Sigmoid colon (tissue), 6 donors: ENCODE measurements at regions not wholly inside any gene's neighbourhood (a gene's known extent, or its start where the extent isn't known, plus 50 kb on each side); places are given as distances from the start of the nearest gene placed in this dataset.

Source experiments
- DNase-seq: peaks from one replicate; pipeline ENCODE4 v3.0.0-alpha.2; 2019
- H3K27ac ChIP-seq, 4 donors: fragments of 200-600 bp; sonication (generic); one replicate each; pipeline ENCODE4 v1.5.1; 2016 to 2019; ENCODE audit warnings: mild to moderate bottlenecking in 1 of 4
- H3K27me3 ChIP-seq, 3 donors: fragments of 200-600 bp; sonication (generic); one replicate each; pipeline ENCODE4 v1.5.1; 2019; ENCODE audit warnings: mild to moderate bottlenecking in 1 of 3
- H3K36me3 ChIP-seq, 4 donors: fragments of 200-600 bp; sonication (generic); one replicate each; pipeline ENCODE4 v1.5.1; 2016 to 2019
- H3K4me1 ChIP-seq, 4 donors: fragments of 200-600 bp; sonication (generic); one replicate each; pipeline ENCODE4 v1.5.1; 2017 to 2019
- H3K4me3 ChIP-seq, 4 donors: fragments of 200-600 bp; sonication (generic); one replicate each; pipeline ENCODE4 v1.5.1; 2017 to 2019; ENCODE audit warnings: mild to moderate bottlenecking in 2 of 4, moderate library complexity in 1 of 4
- H3K9me3 ChIP-seq, 4 donors: fragments of 200-600 bp in 3 of 4; sonication (generic) in 3 of 4; one replicate each; pipeline versions ENCODE4 v1.5.1 to v1.6.1; 2013 to 2019
- EP300 ChIP-seq, 4 donors: sonication (generic); formaldehyde crosslinking; IDR thresholded peaks; one replicate each; pipeline ENCODE4 v1.6.1; 2017; ENCODE audit warnings: antibody characterized with exemption in 4 of 4
- POLR2A ChIP-seq, 2 donors: fragments of 450-650 bp; IDR thresholded peaks; one replicate each; pipeline ENCODE4 v1.6.1; 2016; ENCODE audit warnings: antibody characterized with exemption in 2 of 2, mild to moderate bottlenecking in 2 of 2, moderate library complexity in 2 of 2
- POLR2AphosphoS5 ChIP-seq, 4 donors: sonication (generic); formaldehyde crosslinking; IDR thresholded peaks; one replicate each; pipeline ENCODE4 v1.6.1; 2017; ENCODE audit warnings: antibody characterized with exemption in 4 of 4
- WGBS, 2 donors: extraction: QIAGEN DNeasy Blood & Tissue Kit; methylation state at CpG; one replicate each; pipeline ENCODE4 v1.1.7; 2013; 5-methylcytosine and 5-hydroxymethylcytosine counted together
- intact Hi-C: fragments of 100-400 bp; cut with DNase I; formaldehyde crosslinking; loops from one replicate; pipeline ENCODE4 v1.15.1; 2023
- TF ChIP-seq, protein P1 (sequence below), 4 experiments: fragments of 450-650 bp in 3 of 4; fragments of 200-600 bp in 1 of 4; IDR thresholded peaks; one replicate each; pipeline ENCODE4 v1.5.1; 2016 to 2019; ENCODE audit warnings: antibody characterized with exemption in 4 of 4, mild to moderate bottlenecking in 3 of 4, moderate library complexity in 2 of 4
- donor health status: healthy with polysubstance abuse.
- donor health status: healthy.

DNA sequence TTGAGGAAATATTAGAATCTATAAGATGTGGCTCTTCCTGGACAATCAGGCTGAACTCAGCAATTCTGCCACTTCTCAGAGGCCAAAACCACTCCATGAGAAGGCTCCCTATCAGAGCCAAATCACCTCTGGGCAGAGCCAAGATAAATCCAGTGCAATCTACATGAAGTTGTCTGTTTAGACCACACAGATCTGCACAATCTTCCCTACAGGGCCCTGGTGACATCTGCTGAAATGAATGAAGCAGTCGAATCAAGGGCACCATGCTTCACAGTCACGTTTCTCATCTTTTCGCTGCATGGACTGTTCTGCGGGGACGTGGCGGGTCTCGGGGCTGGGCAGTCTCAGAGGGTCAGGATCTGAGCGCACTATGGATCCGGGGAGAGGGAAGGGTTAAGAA, 60.1 kb upstream of the CD93 start:
- no peak overlapping the region for H3K4me3 ChIP-seq
- H3K36me3 ChIP-seq: no peaks in the 10 kb centered on the region
- intact Hi-C loops: no loop called here
- no peak overlapping the region for H3K27ac ChIP-seq
- peak; percentile 35 for DNase-seq
- H3K27me3 ChIP-seq: no peaks in the 10 kb centered on the region
- peaks cover 0 to 10% (median 4%) of the 10 kb centered on the region in 4 donors for H3K4me1 ChIP-seq
- H3K9me3 ChIP-seq: no peaks in the 10 kb centered on the region
- 94% methylated on average over 9 of the region's 9 CpGs for WGBS, 2 donors
- TF ChIP-seq, protein P1, sequence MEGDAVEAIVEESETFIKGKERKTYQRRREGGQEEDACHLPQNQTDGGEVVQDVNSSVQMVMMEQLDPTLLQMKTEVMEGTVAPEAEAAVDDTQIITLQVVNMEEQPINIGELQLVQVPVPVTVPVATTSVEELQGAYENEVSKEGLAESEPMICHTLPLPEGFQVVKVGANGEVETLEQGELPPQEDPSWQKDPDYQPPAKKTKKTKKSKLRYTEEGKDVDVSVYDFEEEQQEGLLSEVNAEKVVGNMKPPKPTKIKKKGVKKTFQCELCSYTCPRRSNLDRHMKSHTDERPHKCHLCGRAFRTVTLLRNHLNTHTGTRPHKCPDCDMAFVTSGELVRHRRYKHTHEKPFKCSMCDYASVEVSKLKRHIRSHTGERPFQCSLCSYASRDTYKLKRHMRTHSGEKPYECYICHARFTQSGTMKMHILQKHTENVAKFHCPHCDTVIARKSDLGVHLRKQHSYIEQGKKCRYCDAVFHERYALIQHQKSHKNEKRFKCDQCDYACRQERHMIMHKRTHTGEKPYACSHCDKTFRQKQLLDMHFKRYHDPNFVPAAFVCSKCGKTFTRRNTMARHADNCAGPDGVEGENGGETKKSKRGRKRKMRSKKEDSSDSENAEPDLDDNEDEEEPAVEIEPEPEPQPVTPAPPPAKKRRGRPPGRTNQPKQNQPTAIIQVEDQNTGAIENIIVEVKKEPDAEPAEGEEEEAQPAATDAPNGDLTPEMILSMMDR (IDR thresholded peaks at IDR 0.05): no peak

DNA sequence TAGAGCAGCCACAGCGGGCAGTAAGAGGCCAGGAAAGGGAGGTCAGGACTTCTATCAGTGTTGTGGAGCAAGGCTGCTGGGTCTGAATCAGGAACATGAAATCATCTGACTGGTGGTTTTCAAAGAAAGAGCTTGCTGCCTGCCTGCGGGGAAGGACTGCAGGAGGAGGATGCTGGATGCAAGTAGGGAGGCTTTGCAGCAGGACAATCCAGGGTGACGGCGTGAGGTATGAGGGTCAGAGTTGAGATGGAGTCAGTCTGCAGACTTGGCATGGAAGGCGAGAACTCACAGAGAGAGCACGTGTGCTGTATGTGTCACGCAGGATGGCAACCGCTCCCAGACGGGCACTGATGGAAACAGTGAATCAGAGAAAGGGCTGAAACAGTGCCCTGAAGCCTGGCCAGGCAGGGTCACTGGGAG, 59.2 kb upstream of the CD93 start:
- H3K9me3 ChIP-seq: no peaks in the 10 kb centered on the region
- DNase-seq: peak; percentile 60
- no peak overlapping the region for H3K4me3 ChIP-seq
- intact Hi-C loops: no loop called here
- H3K4me1 ChIP-seq: peaks cover 0 to 10% (median 4%) of the 10 kb centered on the region in 4 donors
- peak overlapping the region in 3 of 4 donors; percentile 26 to 43 (median 27) for H3K27ac ChIP-seq
- TF ChIP-seq, protein P1 (IDR thresholded peaks at IDR 0.05): no peak
- TF ChIP-seq POLR2AphosphoS5 (IDR thresholded peaks at IDR 0.05): peak in 1 of 4 donors; percentile 45
- no peaks in the 10 kb centered on the region for H3K36me3 ChIP-seq
- no peaks in the 10 kb centered on the region for H3K27me3 ChIP-seq
- 84 to 87% methylated on average over 9 of the region's 9 CpGs for WGBS, 2 donors

GRCh38 chr20:23144856-23145255, 58.7 kb upstream of the CD93 start:
- H3K27me3 ChIP-seq: no peaks in the 10 kb centered on the region
- TF ChIP-seq POLR2A (IDR thresholded peaks at IDR 0.05): no peak
- TF ChIP-seq, protein P1 (IDR thresholded peaks at IDR 0.05): no peak
- TF ChIP-seq POLR2AphosphoS5 (IDR thresholded peaks at IDR 0.05): no peak
- no peak for TF ChIP-seq EP300 (IDR thresholded peaks at IDR 0.05)
- peak overlapping the region in 3 of 4 donors; percentile 26 to 43 (median 27) for H3K27ac ChIP-seq
- no peaks in the 10 kb centered on the region for H3K36me3 ChIP-seq
- intact Hi-C loops: no loop called here
- no peaks in the 10 kb centered on the region for H3K9me3 ChIP-seq
- peaks cover 0 to 10% (median 4%) of the 10 kb centered on the region in 4 donors for H3K4me1 ChIP-seq
- no peak overlapping the region for H3K4me3 ChIP-seq
- peak; percentile 22 for DNase-seq
- whole genome bisulfite sequencing, 2 donors: 85 to 88% methylated on average over 7 of the region's 7 CpGs

DNA sequence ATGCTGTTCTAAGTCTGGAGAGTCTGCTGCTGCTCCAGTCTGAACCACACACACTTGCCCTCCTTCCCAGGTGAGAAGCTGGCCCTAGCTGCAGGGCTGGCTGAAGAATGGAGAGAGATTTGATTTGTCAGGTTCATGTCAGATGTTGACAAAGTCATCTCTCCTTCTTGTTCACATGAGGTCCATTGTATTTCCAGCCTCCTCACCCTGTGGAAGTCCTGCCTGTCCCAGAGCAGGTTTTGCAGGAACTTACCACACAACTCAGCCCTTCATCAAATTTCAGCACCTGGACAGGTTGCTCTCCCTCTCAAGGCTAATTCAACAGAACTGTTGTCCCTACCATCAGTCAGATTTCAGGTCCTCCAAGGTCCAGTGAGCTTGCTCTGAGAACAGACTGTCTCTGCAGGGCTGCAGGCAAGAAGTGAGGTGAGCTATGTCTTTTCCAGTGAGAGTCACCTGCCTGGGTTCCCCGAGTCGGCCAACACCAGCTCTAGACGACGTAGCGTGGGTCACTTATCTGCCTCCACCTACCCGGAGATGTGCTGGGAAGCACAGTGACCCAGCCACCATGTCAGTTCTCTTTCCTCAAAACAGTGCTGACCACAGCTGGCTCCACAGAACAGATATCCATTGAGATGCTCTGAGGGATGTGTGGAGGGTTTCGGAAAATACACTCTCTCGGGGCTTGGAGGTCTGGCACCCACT, 58.0 kb upstream of the CD93 start:
- DNase-seq: peak; percentile 59
- Histone ChIP-seq H3K4me1 (peaks cover 0 to 10% (median 4%) of the 10 kb centered on the region in 4 donors), H3K27me3 (no peaks in the 10 kb centered on the region), H3K9me3 (no peaks in the 10 kb centered on the region), H3K4me3 (no peak overlapping the region), H3K27ac (peak overlapping the region in 1 of 4 donors; percentile 43), H3K36me3 (no peaks in the 10 kb centered on the region)
- TF ChIP-seq, protein P1 (IDR thresholded peaks at IDR 0.05): no peak
- no peak for TF ChIP-seq EP300 (IDR thresholded peaks at IDR 0.05)
- WGBS, 2 donors: 96 to 97% methylated on average over 8 of the region's 8 CpGs
- intact Hi-C loops: no loop called here

GRCh38 chr20:23143098-23143497, 57.0 kb upstream of the CD93 start:
- Histone ChIP-seq H3K36me3 (no peaks in the 10 kb centered on the region), H3K27me3 (no peaks in the 10 kb centered on the region), H3K9me3 (no peaks in the 10 kb centered on the region), H3K4me1 (peaks cover 0 to 10% (median 4%) of the 10 kb centered on the region in 4 donors), H3K4me3 (no peak overlapping the region), H3K27ac (peak overlapping the region; percentile 52 to 56 (median 54))
- peak; percentile 76 for DNase-seq
- intact Hi-C loops: no loop called here
- TF ChIP-seq EP300 (IDR thresholded peaks at IDR 0.05) (no peak), POLR2AphosphoS5 (IDR thresholded peaks at IDR 0.05) (peak in 2 of 4 donors; percentile 28 to 49)
- 20 to 40% methylated on average over 5 of the region's 5 CpGs for WGBS, 2 donors
